Uterus (tissue), 2 donors: ENCODE measurements at regions not wholly inside any gene's neighbourhood (a gene's known extent, or its start where the extent isn't known, plus 50 kb on each side); places are given as distances from the start of the nearest gene placed in this dataset.

Experiments used
- CTCF ChIP-seq, 4 experiments: fragments of 200-600 bp in 2 of 4; fragments of 450-650 bp in 2 of 4; sonication (generic) in 2 of 4; IDR thresholded peaks; one replicate each; pipeline ENCODE4 v1.5.1; 2016 to 2019; ENCODE audit warnings: antibody characterized with exemption in 4 of 4, mild to moderate bottlenecking in 2 of 4, moderate library complexity in 1 of 4
- POLR2A ChIP-seq, 2 donors: fragments of 450-650 bp; IDR thresholded peaks; one replicate each; pipeline ENCODE4 v1.6.1; 2016; ENCODE audit warnings: antibody characterized with exemption in 2 of 2, mild to moderate bottlenecking in 1 of 2, moderate library complexity in 1 of 2

GRCh38 chr3:154657218-154657617 is 227.2 kb upstream of the GPR149 start:
- TF ChIP-seq CTCF (IDR thresholded peaks at IDR 0.05), result no peak
- no peak for TF ChIP-seq POLR2A (IDR thresholded peaks at IDR 0.05)
